Activated CD4-positive, alpha-beta T cell treated with anti-CD3 and anti-CD28 coated beads for 36 hours (primary cell): ENCODE measurements at regions not wholly inside any gene's neighbourhood (a gene's known extent, or its start where the extent isn't known, plus 50 kb on each side); places are given as distances from the start of the nearest gene placed in this dataset.

Experiments used
- ATAC-seq: fragments of 200-7000 bp; cut with Tn5 transposase; one replicate; pipeline ENCODE4 v1.10.0; 2021; ENCODE audit warnings: mild to moderate bottlenecking, moderate library complexity
- CTCF ChIA-PET: fragments of 350-600 bp; sonication (Branson Sonifier 250); formaldehyde crosslinking; loops from one replicate; lab custom pipeline; 2021; ENCODE audit warnings: antibody characterized with exemption; lab: Charles Lee
- POLR2A ChIA-PET: fragments of 350-600 bp; sonication (Branson Sonifier 250); formaldehyde crosslinking; loops from one replicate; lab custom pipeline; 2021; ENCODE audit warnings: antibody characterized with exemption, inconsistent platforms; lab: Charles Lee
- DNase-seq: peaks from one replicate; pipeline ENCODE4 v3.0.0-alpha.2; 2020
- H3K27ac Mint-ChIP-seq: one replicate; pipeline ENCODE4 v1.8.0; 2021; ENCODE audit warnings: mixed read lengths
- H3K27me3 Mint-ChIP-seq: one replicate; pipeline ENCODE4 v1.8.0; 2021; ENCODE audit warnings: mixed read lengths
- H3K36me3 Mint-ChIP-seq: one replicate; pipeline ENCODE4 v1.8.0; 2021; ENCODE audit warnings: low read depth, mixed read lengths
- H3K4me1 Mint-ChIP-seq: one replicate; pipeline ENCODE4 v1.8.0; 2021; ENCODE audit warnings: mixed read lengths
- H3K4me3 Mint-ChIP-seq: one replicate; pipeline ENCODE4 v1.8.0; 2021; ENCODE audit warnings: mild to moderate bottlenecking, moderate library complexity, mixed read lengths
- H3K9me3 Mint-ChIP-seq: one replicate; pipeline ENCODE4 v1.8.0; 2021; ENCODE audit warnings: low read depth, mixed read lengths
- intact Hi-C, 2 experiments: fragments of 100-400 bp; cut with DNase I in 1 of 2; cut with micrococcal nuclease in 1 of 2; formaldehyde crosslinking; loops; one replicate each; pipeline versions ENCODE4 v1.14.2 to v1.15.1; 2022 to 2024; cut with DNase I, micrococcal nuclease

- H3K27me3 Mint-ChIP-seq = peaks cover 6% of the 10 kb centered on the region
- no peaks in the 10 kb centered on the region for H3K36me3 Mint-ChIP-seq
- intact Hi-C loops = no loop called here
- no peak for DNase-seq
- no peaks in the 10 kb centered on the region for H3K9me3 Mint-ChIP-seq
- H3K4me3 Mint-ChIP-seq = no peak overlapping the region
- H3K4me1 Mint-ChIP-seq = no peaks in the 10 kb centered on the region
- POLR2A ChIA-PET = no interaction called here
- CTCF ChIA-PET = no interaction called here
- no peak overlapping the region for H3K27ac Mint-ChIP-seq
- no peak for ATAC-seq
Measured at GRCh38 chr11:131168839-131169713, 201.3 kb upstream of the NTM start.

- Mint-ChIP-seq H3K4me3 (no peak overlapping the region), H3K9me3 (no peaks in the 10 kb centered on the region), H3K27me3 (peaks cover 7% of the 10 kb centered on the region), H3K27ac (no peak overlapping the region), H3K4me1 (no peaks in the 10 kb centered on the region), H3K36me3 (no peaks in the 10 kb centered on the region)
- CTCF ChIA-PET = no interaction called here
- ATAC-seq = no peak
- DNase-seq = no peak
- intact Hi-C loops = no loop called here
- POLR2A ChIA-PET = no interaction called here
Measured at GRCh38 chr11:131172011-131172410, 198.4 kb upstream of the NTM start.

- H3K9me3 Mint-ChIP-seq = no peaks in the 10 kb centered on the region
- intact Hi-C loops = no loop called here
- POLR2A ChIA-PET = no interaction called here
- no peak overlapping the region for H3K4me3 Mint-ChIP-seq
- H3K27me3 Mint-ChIP-seq = peaks cover 7% of the 10 kb centered on the region
- ATAC-seq = no peak
- no peak for DNase-seq
- H3K36me3 Mint-ChIP-seq = no peaks in the 10 kb centered on the region
- no peaks in the 10 kb centered on the region for H3K4me1 Mint-ChIP-seq
- H3K27ac Mint-ChIP-seq = no peak overlapping the region
- CTCF ChIA-PET = no interaction called here
Measured at GRCh38 chr11:131178020-131178419, 192.4 kb upstream of the NTM start.

- peaks cover 10% of the 10 kb centered on the region for H3K27me3 Mint-ChIP-seq
- DNase-seq (no peak), ATAC-seq (no peak)
- intact Hi-C loops = no loop called here
- H3K36me3 Mint-ChIP-seq = no peaks in the 10 kb centered on the region
- H3K4me3 Mint-ChIP-seq = no peak overlapping the region
- ChIA-PET POLR2A (no interaction called here), CTCF (interaction anchor here (0.8 kb wide), 1 partner anchor 115 kb away, joined by 3 read pairs; no protein-coding TSS in a partner anchor)
- no peaks in the 10 kb centered on the region for H3K9me3 Mint-ChIP-seq
- H3K4me1 Mint-ChIP-seq = no peaks in the 10 kb centered on the region
- no peak overlapping the region for H3K27ac Mint-ChIP-seq
Measured at GRCh38 chr11:131178596-131178995, 191.8 kb upstream of the NTM start.

GRCh38 chr11:131179836-131180235, 190.6 kb upstream of the NTM start:
- DNase-seq = no peak

GRCh38 chr11:131185915-131186314, 184.5 kb upstream of the NTM start:
- Mint-ChIP-seq H3K9me3 (no peaks in the 10 kb centered on the region), H3K36me3 (no peaks in the 10 kb centered on the region), H3K27ac (no peak overlapping the region), H3K4me3 (no peak overlapping the region), H3K4me1 (no peaks in the 10 kb centered on the region), H3K27me3 (peaks cover 16% of the 10 kb centered on the region)
- intact Hi-C loops = no loop called here
- ChIA-PET CTCF (no interaction called here), POLR2A (no interaction called here)
- no peak for ATAC-seq
- no peak for DNase-seq

More at GRCh38 chr11:131179836-131180235, 190.6 kb upstream of the NTM start:
- CTCF ChIA-PET = no interaction called here
- H3K27ac Mint-ChIP-seq = no peak overlapping the region
- H3K36me3 Mint-ChIP-seq = no peaks in the 10 kb centered on the region
- intact Hi-C loops = no loop called here
- POLR2A ChIA-PET = no interaction called here
- H3K4me3 Mint-ChIP-seq = no peak overlapping the region
- H3K9me3 Mint-ChIP-seq = no peaks in the 10 kb centered on the region
- no peaks in the 10 kb centered on the region for H3K4me1 Mint-ChIP-seq
- ATAC-seq = no peak
- peaks cover 10% of the 10 kb centered on the region for H3K27me3 Mint-ChIP-seq

GRCh38 chr11:131186629-131187101, 183.8 kb upstream of the NTM start:
- H3K9me3 Mint-ChIP-seq = no peaks in the 10 kb centered on the region
- peaks cover 16% of the 10 kb centered on the region for H3K27me3 Mint-ChIP-seq
- ChIA-PET CTCF (no interaction called here), POLR2A (no interaction called here)
- no peak overlapping the region for H3K27ac Mint-ChIP-seq
- no peaks in the 10 kb centered on the region for H3K36me3 Mint-ChIP-seq
- intact Hi-C loops = no loop called here
- DNase-seq (peak; percentile 25), ATAC-seq (peak; percentile 51)
- no peaks in the 10 kb centered on the region for H3K4me1 Mint-ChIP-seq
- no peak overlapping the region for H3K4me3 Mint-ChIP-seq

GRCh38 chr11:131190446-131190845, 180.0 kb upstream of the NTM start:
- no peaks in the 10 kb centered on the region for H3K4me1 Mint-ChIP-seq
- POLR2A ChIA-PET = interaction anchor here (0.7 kb wide), 1 partner anchor 334 kb away, joined by 3 read pairs; no protein-coding TSS in a partner anchor
- H3K27me3 Mint-ChIP-seq = peaks cover 12% of the 10 kb centered on the region

GRCh38 chr11:131191606-131192005, 178.8 kb upstream of the NTM start:
- H3K36me3 Mint-ChIP-seq = no peaks in the 10 kb centered on the region
- H3K4me3 Mint-ChIP-seq = no peak overlapping the region
- no peak overlapping the region for H3K27ac Mint-ChIP-seq
- H3K4me1 Mint-ChIP-seq = no peaks in the 10 kb centered on the region
- intact Hi-C loops = no loop called here
- peaks cover 6% of the 10 kb centered on the region for H3K27me3 Mint-ChIP-seq
- ChIA-PET CTCF (no interaction called here), POLR2A (no interaction called here)
- H3K9me3 Mint-ChIP-seq = no peaks in the 10 kb centered on the region
- no peak for DNase-seq
- no peak for ATAC-seq

More at GRCh38 chr11:131190446-131190845, 180.0 kb upstream of the NTM start:
- intact Hi-C loops = no loop called here
- Mint-ChIP-seq H3K4me3 (no peak overlapping the region), H3K36me3 (no peaks in the 10 kb centered on the region), H3K9me3 (no peaks in the 10 kb centered on the region), H3K27ac (no peak overlapping the region)
- no peak for DNase-seq
- CTCF ChIA-PET = no interaction called here
- ATAC-seq = no peak

- no peaks in the 10 kb centered on the region for H3K9me3 Mint-ChIP-seq
- H3K4me1 Mint-ChIP-seq = no peaks in the 10 kb centered on the region
- no peaks in the 10 kb centered on the region for H3K36me3 Mint-ChIP-seq
- H3K4me3 Mint-ChIP-seq = no peak overlapping the region
- intact Hi-C loops = no loop called here
- H3K27me3 Mint-ChIP-seq = no peaks in the 10 kb centered on the region
- H3K27ac Mint-ChIP-seq = no peak overlapping the region
- no peak for DNase-seq
- ATAC-seq = no peak
- ChIA-PET CTCF (no interaction called here), POLR2A (no interaction called here)
Measured at GRCh38 chr11:131192628-131193027, 177.8 kb upstream of the NTM start.

GRCh38 chr11:131193031-131193501, 177.3 kb upstream of the NTM start:
- no peaks in the 10 kb centered on the region for H3K36me3 Mint-ChIP-seq
- DNase-seq = no peak
- H3K27me3 Mint-ChIP-seq = no peaks in the 10 kb centered on the region
- no peak for ATAC-seq
- H3K9me3 Mint-ChIP-seq = no peaks in the 10 kb centered on the region
- intact Hi-C loops = no loop called here
- H3K4me3 Mint-ChIP-seq = no peak overlapping the region
- CTCF ChIA-PET = no interaction called here
- no peaks in the 10 kb centered on the region for H3K4me1 Mint-ChIP-seq
- POLR2A ChIA-PET = no interaction called here
- H3K27ac Mint-ChIP-seq = no peak overlapping the region

- H3K4me1 Mint-ChIP-seq = no peaks in the 10 kb centered on the region
- POLR2A ChIA-PET = no interaction called here
Measured at GRCh38 chr11:131194726-131195125, 175.7 kb upstream of the NTM start.

More at GRCh38 chr11:131194726-131195125, 175.7 kb upstream of the NTM start:
- intact Hi-C loops = no loop called here
- ATAC-seq = no peak
- Mint-ChIP-seq H3K27me3 (no peaks in the 10 kb centered on the region), H3K9me3 (no peaks in the 10 kb centered on the region), H3K4me3 (no peak overlapping the region), H3K36me3 (no peaks in the 10 kb centered on the region), H3K27ac (no peak overlapping the region)
- no peak for DNase-seq
- CTCF ChIA-PET = interaction anchor here (0.5 kb wide), 1 partner anchor 268 kb away, joined by 3 read pairs; no protein-coding TSS in a partner anchor
